GM12865 (cell line): ENCODE measurements at regions not wholly inside any gene's neighbourhood (a gene's known extent, or its start where the extent isn't known, plus 50 kb on each side); places are given as distances from the start of the nearest gene placed in this dataset.

Experiments used
- DNase-seq: peaks from one replicate; pipeline ENCODE4 v3.0.0; 2010; ENCODE audit warnings: low read depth
- H3K4me3 ChIP-seq: 2 replicates; pipeline ENCODE4 v1.5.1; 2011; ENCODE audit warnings: mild to moderate bottlenecking, low read depth, low read length, control low read depth
- TF ChIP-seq, protein P1 (sequence below): IDR thresholded peaks from 2 replicates; pipeline ENCODE4 v1.5.1; 2011; ENCODE audit warnings: low read length, control low read depth, low read depth, inconsistent platforms; ENCODE audit not compliant: insufficient read depth; ENCODE audit errors: missing control alignments

DNA sequence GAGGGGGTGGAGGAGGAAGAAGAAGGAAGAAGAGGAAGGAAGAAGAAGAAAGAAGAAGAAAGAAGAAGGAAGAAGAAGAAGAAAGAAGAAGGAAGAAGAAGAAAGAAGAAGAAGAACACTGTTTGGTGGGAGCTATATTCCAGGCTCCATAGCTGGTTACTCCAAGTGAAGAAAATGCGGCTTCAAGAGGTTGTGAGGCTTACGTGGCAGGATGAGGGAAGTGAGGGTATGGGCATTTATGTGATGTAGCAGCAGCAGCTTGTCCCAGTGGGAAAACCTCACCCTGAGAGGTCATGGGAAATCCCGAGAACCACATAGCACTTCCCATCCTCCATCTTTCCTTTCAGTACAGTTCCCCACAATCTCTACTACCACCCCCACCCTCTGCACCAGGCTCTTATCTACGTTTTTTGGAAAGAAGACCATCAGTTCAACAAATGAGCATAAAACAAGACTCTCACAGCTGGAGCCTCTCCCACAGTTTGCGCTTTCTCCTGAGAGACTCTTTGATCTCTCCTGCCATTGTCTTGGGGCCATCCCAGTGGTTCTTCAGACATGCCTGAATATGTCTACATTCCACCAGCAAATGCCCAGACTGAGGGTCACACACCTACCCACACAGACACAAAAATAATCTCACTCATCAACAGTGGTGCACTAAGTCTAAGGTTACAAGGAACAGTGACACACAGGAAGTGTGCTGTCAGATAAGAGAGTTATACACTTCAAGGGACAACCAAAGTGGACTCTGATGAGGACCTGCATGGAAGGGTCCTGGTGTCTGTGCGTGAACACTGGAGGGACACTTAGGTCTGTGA lies 77.9 kb upstream of the KCNJ15 start:
- H3K4me3 ChIP-seq, result no peak overlapping the region
- TF ChIP-seq, protein P1, sequence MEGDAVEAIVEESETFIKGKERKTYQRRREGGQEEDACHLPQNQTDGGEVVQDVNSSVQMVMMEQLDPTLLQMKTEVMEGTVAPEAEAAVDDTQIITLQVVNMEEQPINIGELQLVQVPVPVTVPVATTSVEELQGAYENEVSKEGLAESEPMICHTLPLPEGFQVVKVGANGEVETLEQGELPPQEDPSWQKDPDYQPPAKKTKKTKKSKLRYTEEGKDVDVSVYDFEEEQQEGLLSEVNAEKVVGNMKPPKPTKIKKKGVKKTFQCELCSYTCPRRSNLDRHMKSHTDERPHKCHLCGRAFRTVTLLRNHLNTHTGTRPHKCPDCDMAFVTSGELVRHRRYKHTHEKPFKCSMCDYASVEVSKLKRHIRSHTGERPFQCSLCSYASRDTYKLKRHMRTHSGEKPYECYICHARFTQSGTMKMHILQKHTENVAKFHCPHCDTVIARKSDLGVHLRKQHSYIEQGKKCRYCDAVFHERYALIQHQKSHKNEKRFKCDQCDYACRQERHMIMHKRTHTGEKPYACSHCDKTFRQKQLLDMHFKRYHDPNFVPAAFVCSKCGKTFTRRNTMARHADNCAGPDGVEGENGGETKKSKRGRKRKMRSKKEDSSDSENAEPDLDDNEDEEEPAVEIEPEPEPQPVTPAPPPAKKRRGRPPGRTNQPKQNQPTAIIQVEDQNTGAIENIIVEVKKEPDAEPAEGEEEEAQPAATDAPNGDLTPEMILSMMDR, result no peak
- no peak for DNase-seq

DNA sequence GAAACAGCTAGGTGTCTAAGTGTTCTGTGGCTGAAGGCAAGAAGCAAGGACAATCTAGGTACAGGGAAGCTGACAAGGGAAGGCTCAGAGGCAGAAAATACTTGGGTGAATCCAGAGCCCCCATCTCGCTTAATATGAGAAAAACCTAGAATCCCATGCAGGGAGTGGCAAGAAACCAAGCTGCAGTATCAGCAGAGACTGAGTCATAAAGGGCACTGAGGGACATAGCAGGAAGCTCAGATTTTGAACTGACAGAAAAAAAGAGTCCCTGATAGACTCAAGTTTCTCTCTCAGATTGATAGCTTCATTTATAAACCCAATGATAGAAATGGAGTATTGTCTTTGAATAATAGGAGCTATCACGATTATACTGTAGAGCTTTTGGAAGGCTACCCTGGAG lies 77.3 kb upstream of the KCNJ15 start:
- TF ChIP-seq, protein P1, result no peak
- no peak for DNase-seq
- no peak overlapping the region for H3K4me3 ChIP-seq

DNA sequence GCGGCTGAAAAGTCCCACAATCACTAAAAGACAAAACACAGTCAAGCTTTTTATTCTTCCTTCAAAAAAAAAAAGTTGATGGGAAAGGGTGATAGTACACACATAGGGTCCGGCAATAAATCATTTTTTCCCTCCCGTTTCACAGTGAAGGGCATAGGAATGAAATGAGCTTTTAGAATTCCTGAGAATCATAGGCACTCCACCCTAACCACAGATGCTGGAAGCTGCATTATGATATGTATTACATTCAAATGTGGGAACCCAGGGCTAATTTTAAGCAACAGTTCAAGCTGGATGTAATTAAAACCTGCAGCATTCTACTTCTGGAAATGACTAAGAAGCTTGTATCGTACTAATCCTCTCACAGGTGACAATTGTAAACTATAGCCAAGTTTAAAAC lies 75.7 kb upstream of the KCNJ15 start:
- H3K4me3 ChIP-seq, result no peak overlapping the region
- TF ChIP-seq, protein P1, result no peak
- no peak for DNase-seq

DNA sequence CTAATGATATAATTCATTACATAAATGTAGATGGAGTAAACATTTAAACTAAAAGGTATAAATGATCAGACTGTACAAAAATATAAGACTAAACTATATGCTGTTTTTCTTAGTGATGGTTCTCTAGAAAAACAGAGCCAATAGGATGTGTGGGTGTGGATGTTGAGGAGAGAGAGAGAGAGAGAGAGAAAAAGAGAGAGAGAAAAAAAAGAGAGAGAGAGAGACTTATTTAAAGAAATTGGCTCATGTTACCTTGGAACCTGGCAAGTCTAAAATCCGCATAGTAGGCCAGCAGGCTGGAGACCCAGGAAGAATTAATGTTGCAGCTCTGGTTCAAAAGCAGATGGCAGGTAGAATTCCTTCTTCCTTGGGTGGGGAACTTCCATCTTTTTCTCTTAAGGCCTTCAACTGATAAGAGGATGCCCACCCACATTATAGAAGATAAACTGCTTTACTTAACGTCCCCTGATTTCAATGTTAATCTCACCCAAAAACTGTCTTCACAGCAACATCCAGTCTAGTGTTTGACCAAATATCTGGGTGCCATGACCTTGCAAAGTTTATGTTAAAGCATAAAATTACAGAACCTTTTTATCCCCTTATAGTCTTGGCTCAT lies 74.3 kb upstream of the KCNJ15 start:
- no peak overlapping the region for H3K4me3 ChIP-seq
- DNase-seq, result no peak
- TF ChIP-seq, protein P1, result no peak

DNA sequence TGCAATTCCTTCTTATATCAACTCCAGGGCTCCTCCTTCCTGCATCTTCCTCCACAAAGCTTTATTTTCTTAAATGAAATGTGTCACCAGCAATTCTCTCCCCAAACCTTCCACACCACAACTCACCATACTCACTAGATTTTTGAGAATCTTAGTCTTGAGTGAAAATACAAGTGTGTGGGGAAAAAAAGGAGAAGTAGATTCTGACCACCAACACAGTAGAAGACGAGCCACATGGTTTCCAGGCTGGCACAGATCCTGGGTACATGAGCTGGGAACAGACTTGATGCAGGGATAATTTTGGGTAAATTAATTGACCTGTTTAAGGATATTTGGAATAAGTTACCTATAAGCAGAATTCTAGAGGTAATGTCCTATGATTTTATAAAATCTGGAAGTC lies 72.8 kb upstream of the KCNJ15 start:
- DNase-seq, result no peak
- H3K4me3 ChIP-seq, result no peak overlapping the region
- TF ChIP-seq, protein P1, result no peak

DNA sequence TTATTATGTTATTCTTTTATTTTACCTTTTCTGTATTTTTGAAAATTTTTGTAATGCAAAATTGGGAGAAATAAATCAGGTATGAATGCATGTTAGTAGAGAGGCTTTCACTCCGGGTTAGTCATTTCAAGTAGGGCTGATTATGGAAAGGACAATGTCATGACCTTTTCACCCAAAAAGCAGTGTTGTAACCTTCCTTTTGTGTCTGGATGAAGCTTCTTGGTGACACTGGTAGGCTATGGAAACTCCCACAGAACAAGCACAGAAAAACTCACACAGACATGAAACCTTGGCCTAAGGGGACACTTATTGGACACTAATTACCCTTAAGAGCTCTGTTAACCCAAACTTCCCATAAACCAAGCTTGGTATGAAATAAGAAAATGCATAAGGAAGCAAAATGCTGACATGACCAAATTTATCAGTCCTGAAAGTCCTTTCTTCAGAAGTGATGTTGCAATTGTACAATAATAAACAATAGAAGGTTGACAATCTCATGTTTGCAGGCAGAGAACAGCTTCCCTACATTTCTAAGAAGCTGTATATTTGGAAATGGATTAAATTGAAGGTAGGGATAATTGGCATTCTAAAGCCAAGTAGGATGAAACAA lies 70.0 kb upstream of the KCNJ15 start:
- no peak overlapping the region for H3K4me3 ChIP-seq
- TF ChIP-seq, protein P1, result no peak
- DNase-seq, result no peak
